H1 (cell line): ENCODE measurements at regions not wholly inside any gene's neighbourhood (a gene's known extent, or its start where the extent isn't known, plus 50 kb on each side); places are given as distances from the start of the nearest gene placed in this dataset.

Experiments used
- CTCF ChIA-PET: fragments of 300-600 bp; sonication (Branson Sonifier 250); formaldehyde crosslinking; loops from one replicate; lab custom pipeline; 2021; ENCODE audit not compliant: partially characterized antibody; lab: Charles Lee
- POLR2A ChIA-PET: fragments of 300-600 bp; sonication (Branson Sonifier 250); formaldehyde crosslinking; loops from one replicate; lab custom pipeline; 2021; ENCODE audit warnings: inconsistent platforms; ENCODE audit not compliant: partially characterized antibody; lab: Charles Lee
- DNase-seq, 2 experiments: peaks; one replicate each; pipeline versions ENCODE4 v3.0.0 to v3.0.0-alpha.2; 2010 to 2022; ENCODE audit warnings: low spot score in 2 of 2, low read depth in 1 of 2, mixed read lengths in 1 of 2
- FAIRE-seq: peaks from 2 replicates; lab custom pipeline; 2011; peaks lifted over from hg19 to GRCh38; lab: Jason Lieb, UNC
- H2AFZ ChIP-seq: 2 replicates; pipeline ENCODE4 v1.8.1; 2012; ENCODE audit warnings: low read length, inconsistent platforms
- H2AK5ac ChIP-seq: 2 replicates; pipeline ENCODE4 v1.6.1; 2013; ENCODE audit warnings: low read depth, low read length
- H2BK120ac ChIP-seq: replicated peaks from 2 replicates; pipeline ENCODE3; 2013; ENCODE audit warnings: low read depth, low read length, inconsistent platforms
- H2BK12ac ChIP-seq: 2 replicates; pipeline ENCODE4 v1.6.1; 2013; ENCODE audit warnings: low read depth, low read length
- H2BK15ac ChIP-seq: 2 replicates; pipeline ENCODE4 v1.6.1; 2013; ENCODE audit warnings: low read length
- H2BK20ac ChIP-seq: 2 replicates; pipeline ENCODE4 v1.6.1; 2013; ENCODE audit warnings: low read length
- H2BK5ac ChIP-seq: 2 replicates; pipeline ENCODE4 v1.6.1; 2013; ENCODE audit warnings: low read depth, low read length
- H3K14ac ChIP-seq: 2 replicates; pipeline ENCODE4 v1.6.1; 2013; ENCODE audit warnings: inconsistent platforms; ENCODE audit not compliant: insufficient read length
- H3K18ac ChIP-seq: 2 replicates; pipeline ENCODE4 v1.6.1; 2013; ENCODE audit warnings: low read length; ENCODE audit errors: extremely low read depth
- H3K23ac ChIP-seq: 2 replicates; pipeline ENCODE4 v1.6.1; 2013; ENCODE audit warnings: inconsistent platforms; ENCODE audit not compliant: insufficient read length
- H3K23me2 ChIP-seq: 2 replicates; pipeline ENCODE4 v1.6.1; 2013; ENCODE audit warnings: low read depth, low read length
- H3K27ac ChIP-seq: 2 replicates; pipeline ENCODE4 v1.6.1; 2011; ENCODE audit warnings: low read depth, low read length, inconsistent platforms
- H3K27me3 ChIP-seq, 4 experiments: replicated peaks in 1 of 4; 1 replicate in 1 of 4; 2 replicates in 3 of 4; pipeline versions ENCODE4 v1.6.1 to v1.8.1; 2011 to 2013; ENCODE audit warnings: low read length in 3 of 4, mild to moderate bottlenecking in 3 of 4, inconsistent platforms in 2 of 4, mixed read lengths in 2 of 4, moderate library complexity in 1 of 4; ENCODE audit not compliant: control insufficient read depth in 3 of 4, insufficient read depth in 3 of 4; ENCODE audit errors: extremely low read depth in 1 of 4
- H3K36me3 ChIP-seq, 4 experiments: 2 replicates each; pipeline versions ENCODE4 v1.6.1 to v1.8.1; 2011 to 2013; ENCODE audit warnings: mild to moderate bottlenecking in 4 of 4, low read length in 3 of 4, moderate library complexity in 2 of 4, control low read depth in 1 of 4, inconsistent platforms in 1 of 4; ENCODE audit not compliant: insufficient read depth in 4 of 4, control insufficient read depth in 2 of 4
- H3K4ac ChIP-seq: replicated peaks from 2 replicates; pipeline ENCODE3; 2013; ENCODE audit warnings: low read length, low read depth, mixed read lengths, inconsistent platforms; ENCODE audit not compliant: insufficient read length
- H3K4me1 ChIP-seq, 4 experiments: replicated peaks in 1 of 4; 1 replicate in 1 of 4; 2 replicates in 3 of 4; pipeline versions ENCODE4 v1.6.1 to v1.8.1; 2011 to 2013; ENCODE audit warnings: low read length in 3 of 4, inconsistent platforms in 2 of 4, mixed read lengths in 1 of 4; ENCODE audit not compliant: insufficient read depth in 4 of 4, control insufficient read depth in 3 of 4
- H3K4me2 ChIP-seq, 2 experiments: 2 replicates each; pipeline versions ENCODE4 v1.6.1 to v1.8.1; 2011 to 2013; ENCODE audit warnings: low read depth in 2 of 2, low read length in 2 of 2, control low read depth in 1 of 2, inconsistent platforms in 1 of 2, mild to moderate bottlenecking in 1 of 2; ENCODE audit not compliant: insufficient read depth in 1 of 2
- H3K4me3 ChIP-seq, 4 experiments: fragments of 200-600, 300-600 bp in 1 of 4; sonication (generic), shearing (Covaris generic), sonication (Bioruptor Twin) in 1 of 4; 2 replicates each; pipeline versions ENCODE4 v1.5.1 to v1.8.1; 2011 to 2016; ENCODE audit warnings: low read length in 4 of 4, low read depth in 3 of 4, control low read depth in 2 of 4, inconsistent platforms in 2 of 4, mild to moderate bottlenecking in 2 of 4, mixed read lengths in 1 of 4, moderate library complexity in 1 of 4; ENCODE audit not compliant: insufficient read depth in 2 of 4; ENCODE audit errors: extremely low read depth in 1 of 4
- H3K56ac ChIP-seq: replicated peaks from 2 replicates; pipeline ENCODE3; 2013; ENCODE audit warnings: low read depth, mild to moderate bottlenecking, mixed read lengths, low read length, inconsistent platforms; ENCODE audit not compliant: insufficient read length
- H3K79me1 ChIP-seq: 2 replicates; pipeline ENCODE4 v1.6.1; 2013; ENCODE audit warnings: low read depth, low read length, control low read depth
- H3K79me2 ChIP-seq, 2 experiments: 2 replicates each; pipeline versions ENCODE4 v1.6.1 to v1.8.1; 2012 to 2013; ENCODE audit warnings: low read length in 2 of 2, mild to moderate bottlenecking in 2 of 2, inconsistent platforms in 1 of 2; ENCODE audit not compliant: insufficient read depth in 2 of 2, control insufficient read depth in 1 of 2
- H3K9ac ChIP-seq, 4 experiments: replicated peaks in 1 of 4; 1 replicate in 1 of 4; 2 replicates in 3 of 4; pipeline versions ENCODE4 v1.6.1 to v1.8.1; 2011 to 2013; ENCODE audit warnings: low read depth in 3 of 4, low read length in 3 of 4, control low read depth in 2 of 4, mild to moderate bottlenecking in 2 of 4, moderate library complexity in 2 of 4, inconsistent platforms in 1 of 4; ENCODE audit errors: extremely low read depth in 1 of 4
- H3K9me3 ChIP-seq, 2 experiments: 2 replicates each; pipeline versions ENCODE4 v1.6.1 to v1.8.1; 2012 to 2013; ENCODE audit warnings: mild to moderate bottlenecking in 2 of 2, moderate library complexity in 2 of 2, control low read depth in 1 of 2, inconsistent platforms in 1 of 2, low read depth in 1 of 2, low read length in 1 of 2, mixed read lengths in 1 of 2; ENCODE audit not compliant: insufficient read depth in 2 of 2
- H4K20me1 ChIP-seq, 2 experiments: replicated peaks in 1 of 2; 2 replicates each; pipeline versions ENCODE3 to v1.8.1; 2011 to 2013; ENCODE audit warnings: inconsistent platforms in 2 of 2, low read length in 2 of 2, mild to moderate bottlenecking in 1 of 2; ENCODE audit not compliant: insufficient read depth in 2 of 2, control insufficient read depth in 1 of 2
- H4K5ac ChIP-seq: 2 replicates; pipeline ENCODE4 v1.6.1; 2013; ENCODE audit warnings: low read length, low read depth, mixed read lengths, inconsistent platforms; ENCODE audit not compliant: insufficient read length
- H4K8ac ChIP-seq: 2 replicates; pipeline ENCODE4 v1.8.0; 2013; ENCODE audit warnings: mild to moderate bottlenecking, moderate library complexity, low read length, inconsistent platforms; ENCODE audit not compliant: insufficient read depth; ENCODE audit errors: extremely low read depth
- H4K91ac ChIP-seq: replicated peaks from 2 replicates; pipeline ENCODE3; 2013; ENCODE audit warnings: low read length, mixed read lengths, inconsistent platforms; ENCODE audit not compliant: insufficient read length
- E2F6 ChIP-seq: IDR thresholded peaks from 2 replicates; pipeline ENCODE4 v1.6.1; 2012; ENCODE audit warnings: inconsistent platforms
- EP300 ChIP-seq, 2 experiments: IDR thresholded peaks; 1 replicate in 1 of 2; 2 replicates in 1 of 2; pipeline ENCODE4 v1.6.1; 2011 to 2012; ENCODE audit warnings: low read depth in 2 of 2, low read length in 2 of 2, mild to moderate bottlenecking in 2 of 2, borderline replicate concordance in 1 of 2, inconsistent platforms in 1 of 2, moderate library complexity in 1 of 2
- HDAC2 ChIP-seq, 2 experiments: fragments of 300-600 bp in 1 of 2; sonication (generic) in 1 of 2; IDR thresholded peaks; 2 replicates each; pipeline ENCODE4 v1.6.1; 2011 to 2012; ENCODE audit warnings: low read depth in 2 of 2, low read length in 2 of 2, mild to moderate bottlenecking in 2 of 2, moderate library complexity in 2 of 2, borderline replicate concordance in 1 of 2, inconsistent platforms in 1 of 2
- NANOG ChIP-seq: IDR thresholded peaks from 2 replicates; pipeline ENCODE4 v1.6.1; 2011; ENCODE audit warnings: low read length, low read depth, mild to moderate bottlenecking, inconsistent platforms; ENCODE audit not compliant: insufficient read depth, poor library complexity, severe bottlenecking
- RAD21 ChIP-seq, 2 experiments: IDR thresholded peaks in 1 of 2; conservative IDR thresholded peaks in 1 of 2; 2 replicates each; pipeline ENCODE4 v1.6.1; 2011; ENCODE audit warnings: low read depth in 2 of 2, low read length in 2 of 2, improper control_type of control experiment in 1 of 2, inconsistent platforms in 1 of 2, mild to moderate bottlenecking in 1 of 2, moderate library complexity in 1 of 2
- RBBP5 ChIP-seq: IDR thresholded peaks from 2 replicates; pipeline ENCODE4 v1.7.1; 2012; ENCODE audit warnings: low read depth, mild to moderate bottlenecking, inconsistent platforms, low read length, moderate library complexity, borderline replicate concordance
- ZNF274 ChIP-seq: IDR thresholded peaks from 2 replicates; pipeline ENCODE4 v1.7.0; 2012; ENCODE audit warnings: low read length, borderline replicate concordance; ENCODE audit errors: extremely low read depth
- WGBS, 2 experiments: shearing (Covaris generic) in 1 of 2; methylation state at CpG; one replicate each; pipeline versions ENCODE4 v1.1.6 to v1.1.7; 2013 to 2015; ENCODE audit warnings: low lambda C conversion rate in 2 of 2, mixed read lengths in 2 of 2, inconsistent platforms in 1 of 2, low coverage in 1 of 2, missing lambda C conversion rate in 1 of 2; ENCODE audit not compliant: insufficient replicate concordance in 2 of 2, insufficient coverage in 1 of 2, insufficient read length in 1 of 2; ENCODE audit errors: extremely low coverage in 1 of 2, missing lambda C conversion rate in 1 of 2; 5-methylcytosine and 5-hydroxymethylcytosine counted together
- TF ChIP-seq, protein P1 (sequence below): IDR thresholded peaks from 2 replicates; pipeline ENCODE4 v1.6.1; 2011; ENCODE audit warnings: low read length, improper control_type of control experiment

GRCh38 chr16:80390046-80390445 lies 150.7 kb upstream of the DYNLRB2 start:
- Histone ChIP-seq H3K4me2 (no peak overlapping the region), H4K5ac (no peak overlapping the region), H2BK12ac (no peak overlapping the region), H3K9me3 (no peaks in the 10 kb centered on the region), H3K27me3 (no peaks in the 10 kb centered on the region), H3K56ac (no peak overlapping the region), H3K14ac (no peak overlapping the region), H3K79me2 (no peaks in the 10 kb centered on the region), H3K4me1 (peaks cover 0 to 3% (median 0%) of the 10 kb centered on the region in 4 experiments; a peak in 2 of 7 replicates), H4K91ac (no peak overlapping the region), H4K20me1 (no peaks in the 10 kb centered on the region), H3K4ac (no peak overlapping the region), H2BK20ac (no peak overlapping the region), H3K9ac (no peak overlapping the region), H3K27ac (no peak overlapping the region), H3K79me1 (no peaks in the 10 kb centered on the region), H2BK120ac (no peak overlapping the region), H2BK5ac (no peak overlapping the region), H2AK5ac (no peak overlapping the region), H3K23ac (no peak overlapping the region), H4K8ac (no peak overlapping the region), H3K18ac (no peak overlapping the region), H3K36me3 (no peaks in the 10 kb centered on the region), H3K4me3 (no peak overlapping the region), H2AFZ (no peak overlapping the region), H2BK15ac (no peak overlapping the region), H3K23me2 (no peaks in the 10 kb centered on the region)
- WGBS, 2 experiments = 95 to 100% methylated on average over 1 to 4 of the region's 4 CpGs
- ChIA-PET POLR2A (no interaction called here), CTCF (interaction anchor here (1.1 to 2.7 kb wide), 2 partner anchors 8 to 37 kb away, joined by 3 to 6 read pairs; no protein-coding TSS in a partner anchor)
- DNase-seq (no peak), FAIRE-seq (no peak)
- TF ChIP-seq HDAC2 (IDR thresholded peaks at IDR 0.05; ENCODE audit: borderline replicate concordance in 1 of 2, low read depth in 2 of 2, low read length in 2 of 2) = no peak
- no peak for TF ChIP-seq RBBP5
- no peak for TF ChIP-seq RAD21 (IDR thresholded peaks at IDR 0.05 in 1 of 2, conservative IDR thresholded peaks at IDR 0.05 in 1 of 2; ENCODE audit: low read depth in 2 of 2, low read length in 2 of 2)
- no peak for TF ChIP-seq EP300 (IDR thresholded peaks at IDR 0.05; ENCODE audit: borderline replicate concordance in 1 of 2, low read depth in 2 of 2, low read length in 2 of 2)
- TF ChIP-seq NANOG = no peak
- TF ChIP-seq, protein P1, sequence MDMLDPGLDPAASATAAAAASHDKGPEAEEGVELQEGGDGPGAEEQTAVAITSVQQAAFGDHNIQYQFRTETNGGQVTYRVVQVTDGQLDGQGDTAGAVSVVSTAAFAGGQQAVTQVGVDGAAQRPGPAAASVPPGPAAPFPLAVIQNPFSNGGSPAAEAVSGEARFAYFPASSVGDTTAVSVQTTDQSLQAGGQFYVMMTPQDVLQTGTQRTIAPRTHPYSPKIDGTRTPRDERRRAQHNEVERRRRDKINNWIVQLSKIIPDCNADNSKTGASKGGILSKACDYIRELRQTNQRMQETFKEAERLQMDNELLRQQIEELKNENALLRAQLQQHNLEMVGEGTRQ = no peak
- no peak for TF ChIP-seq E2F6
- no peak for TF ChIP-seq ZNF274
